Caco-2 (cell line): ENCODE measurements at regions not wholly inside any gene's neighbourhood (a gene's known extent, or its start where the extent isn't known, plus 50 kb on each side); places are given as distances from the start of the nearest gene placed in this dataset.

Experiments used
- BruUV-seq: library from RNA; stranded (reverse); fragments of 400-500 nt; replicated peaks from 2 replicates; lab custom pipeline; 2021; lab: Mats Ljungman, UMichigan
- CTCF ChIA-PET: fragments of 300-600 bp; sonication (Branson Sonifier 250); formaldehyde crosslinking; loops from one replicate; lab custom pipeline; 2022; ENCODE audit warnings: antibody characterized with exemption; lab: Charles Lee
- POLR2A ChIA-PET: fragments of 300-600 bp; sonication (Branson Sonifier 250); formaldehyde crosslinking; loops from one replicate; lab custom pipeline; 2022; ENCODE audit warnings: antibody characterized with exemption; lab: Charles Lee
- DNase-seq, 2 experiments: peaks; one replicate each; pipeline versions ENCODE4 v3.0.0 to v3.0.0-alpha.2; 2020 to 2022
- H3K27me3 ChIP-seq: replicated peaks from 2 replicates; pipeline ENCODE4 v1.6.0; 2011; ENCODE audit warnings: low read length; ENCODE audit not compliant: control insufficient read depth, insufficient read depth
- H3K36me3 ChIP-seq: 2 replicates; pipeline ENCODE4 v1.5.1; 2011; ENCODE audit warnings: low read length; ENCODE audit not compliant: control insufficient read depth, insufficient read depth
- H3K4me1 ChIP-seq: fragments of 250-450 bp; sonication (Bioruptor Pico); 2 replicates; pipeline ENCODE4 v1.5.1; 2020; ENCODE audit warnings: mild to moderate bottlenecking
- H3K4me3 ChIP-seq: 2 replicates; pipeline ENCODE4 v1.5.1; 2011; ENCODE audit warnings: low read depth, mild to moderate bottlenecking, control low read depth, low read length
- H3K9me3 ChIP-seq: fragments of 250-450 bp; sonication (Bioruptor Pico); 2 replicates; pipeline ENCODE4 v1.5.1; 2020; ENCODE audit warnings: mild to moderate bottlenecking, moderate library complexity
- H3K27ac Mint-ChIP-seq: one replicate; pipeline ENCODE4 v1.8.0; 2022; ENCODE audit warnings: mixed read lengths; ENCODE audit not compliant: unreplicated experiment
- H3K27me3 Mint-ChIP-seq: one replicate; pipeline ENCODE4 v1.8.0; 2022; ENCODE audit warnings: mixed read lengths; ENCODE audit not compliant: insufficient read depth, unreplicated experiment
- H3K36me3 Mint-ChIP-seq: one replicate; pipeline ENCODE4 v1.8.0; 2022; ENCODE audit warnings: mild to moderate bottlenecking, mixed read lengths; ENCODE audit not compliant: insufficient read depth, unreplicated experiment
- H3K4me1 Mint-ChIP-seq: one replicate; pipeline ENCODE4 v1.8.0; 2022; ENCODE audit warnings: low read depth, mixed read lengths; ENCODE audit not compliant: unreplicated experiment
- H3K4me3 Mint-ChIP-seq: one replicate; pipeline ENCODE4 v1.8.0; 2022; ENCODE audit warnings: mild to moderate bottlenecking, moderate library complexity, mixed read lengths; ENCODE audit not compliant: unreplicated experiment
- H3K9me3 Mint-ChIP-seq: one replicate; pipeline ENCODE4 v1.8.0; 2022; ENCODE audit warnings: mixed read lengths; ENCODE audit not compliant: unreplicated experiment
- CTCF ChIP-seq, 2 experiments: fragments of 200-600 bp in 1 of 2; IDR thresholded peaks; 1 replicate in 1 of 2; 2 replicates in 1 of 2; pipeline versions ENCODE4 v1.5.1 to v1.8.0; 2011 to 2022; ENCODE audit warnings: antibody characterized with exemption in 1 of 2, control low read depth in 1 of 2, inconsistent platforms in 1 of 2, low read depth in 1 of 2, low read length in 1 of 2, mild to moderate bottlenecking in 1 of 2, moderate library complexity in 1 of 2; ENCODE audit not compliant: insufficient read depth in 1 of 2, severe bottlenecking in 1 of 2, unreplicated experiment in 1 of 2
- intact Hi-C: fragments of 100-400 bp; cut with micrococcal nuclease; formaldehyde crosslinking; loops from one replicate; pipeline ENCODE4 v1.10.0; 2022; ENCODE audit not compliant: unreplicated experiment

- H3K9me3 Mint-ChIP-seq, result no peaks in the 10 kb centered on the region
- BruUV-seq, result no TSS peak
Measured at GRCh38 chr4:142952821-142953580, 106.9 kb upstream of the INPP4B start.

GRCh38 chr4:142954415-142954814 lies 108.3 kb upstream of the INPP4B start:
- BruUV-seq, result no TSS peak
- no peak overlapping the region for H3K27ac Mint-ChIP-seq
- intact Hi-C loops, result no loop called here

More at GRCh38 chr4:142952821-142953580, 106.9 kb upstream of the INPP4B start:
- Mint-ChIP-seq H3K27ac (no peak overlapping the region), H3K27me3 (peaks cover 9% of the 10 kb centered on the region), H3K4me1 (no peaks in the 10 kb centered on the region), H3K36me3 (no peaks in the 10 kb centered on the region), H3K4me3 (no peak overlapping the region)
- Histone ChIP-seq H3K36me3 (no peaks in the 10 kb centered on the region), H3K9me3 (no peaks in the 10 kb centered on the region), H3K4me1 (no peaks in the 10 kb centered on the region), H3K4me3 (no peak overlapping the region), H3K27me3 (no peaks in the 10 kb centered on the region)
- no peak for TF ChIP-seq CTCF (IDR thresholded peaks at IDR 0.05; ENCODE audit: insufficient read depth in 1 of 2, low read depth in 1 of 2, low read length in 1 of 2, severe bottlenecking in 1 of 2, unreplicated experiment in 1 of 2)
- ChIA-PET CTCF (no interaction called here), POLR2A (no interaction called here)
- intact Hi-C loops, result no loop called here
- no peak for DNase-seq

GRCh38 chr4:142955501-142955900 lies 109.4 kb upstream of the INPP4B start:
- DNase-seq, result no peak

More at GRCh38 chr4:142954415-142954814, 108.3 kb upstream of the INPP4B start:
- Histone ChIP-seq H3K27me3 (no peaks in the 10 kb centered on the region), H3K4me1 (no peaks in the 10 kb centered on the region), H3K4me3 (no peak overlapping the region), H3K36me3 (no peaks in the 10 kb centered on the region), H3K9me3 (no peaks in the 10 kb centered on the region)
- TF ChIP-seq CTCF (IDR thresholded peaks at IDR 0.05; ENCODE audit: insufficient read depth in 1 of 2, low read depth in 1 of 2, low read length in 1 of 2, severe bottlenecking in 1 of 2, unreplicated experiment in 1 of 2), result no peak
- DNase-seq, result no peak
- H3K4me1 Mint-ChIP-seq, result peaks cover 5% of the 10 kb centered on the region
- H3K27me3 Mint-ChIP-seq, result peaks cover 12% of the 10 kb centered on the region
- CTCF ChIA-PET, result no interaction called here
- H3K4me3 Mint-ChIP-seq, result no peak overlapping the region
- POLR2A ChIA-PET, result no interaction called here
- H3K9me3 Mint-ChIP-seq, result no peaks in the 10 kb centered on the region
- H3K36me3 Mint-ChIP-seq, result no peaks in the 10 kb centered on the region

More at GRCh38 chr4:142955501-142955900, 109.4 kb upstream of the INPP4B start:
- H3K9me3 Mint-ChIP-seq, result no peaks in the 10 kb centered on the region
- TF ChIP-seq CTCF (IDR thresholded peaks at IDR 0.05; ENCODE audit: insufficient read depth in 1 of 2, low read depth in 1 of 2, low read length in 1 of 2, severe bottlenecking in 1 of 2, unreplicated experiment in 1 of 2), result no peak
- no TSS peak for BruUV-seq
- H3K4me1 Mint-ChIP-seq, result peaks cover 5% of the 10 kb centered on the region
- Histone ChIP-seq H3K27me3 (no peaks in the 10 kb centered on the region), H3K9me3 (no peaks in the 10 kb centered on the region), H3K4me1 (no peaks in the 10 kb centered on the region), H3K36me3 (no peaks in the 10 kb centered on the region), H3K4me3 (no peak overlapping the region)
- H3K27ac Mint-ChIP-seq, result no peak overlapping the region
- no peak overlapping the region for H3K4me3 Mint-ChIP-seq
- intact Hi-C loops, result no loop called here
- ChIA-PET CTCF (no interaction called here), POLR2A (no interaction called here)
- H3K36me3 Mint-ChIP-seq, result no peaks in the 10 kb centered on the region
- H3K27me3 Mint-ChIP-seq, result peaks cover 9% of the 10 kb centered on the region
